Fibroblast of skin of left biceps (primary cell): ENCODE measurements at regions not wholly inside any gene's neighbourhood (a gene's known extent, or its start where the extent isn't known, plus 50 kb on each side); places are given as distances from the start of the nearest gene placed in this dataset.
A peak's percentile ranks its signal among the peaks of the same experiment; 100 is the strongest.
"Not testable (repeated sequence)": the region's sequence is repeated elsewhere in the genome, so short reads cannot be mapped to it uniquely, and the experiment has no call there.

Experiments used
- DNase-seq, 2 experiments: peaks; one replicate each; pipeline ENCODE4 v3.0.0-alpha.2; 2013; ENCODE audit warnings: low read depth in 2 of 2

DNA sequence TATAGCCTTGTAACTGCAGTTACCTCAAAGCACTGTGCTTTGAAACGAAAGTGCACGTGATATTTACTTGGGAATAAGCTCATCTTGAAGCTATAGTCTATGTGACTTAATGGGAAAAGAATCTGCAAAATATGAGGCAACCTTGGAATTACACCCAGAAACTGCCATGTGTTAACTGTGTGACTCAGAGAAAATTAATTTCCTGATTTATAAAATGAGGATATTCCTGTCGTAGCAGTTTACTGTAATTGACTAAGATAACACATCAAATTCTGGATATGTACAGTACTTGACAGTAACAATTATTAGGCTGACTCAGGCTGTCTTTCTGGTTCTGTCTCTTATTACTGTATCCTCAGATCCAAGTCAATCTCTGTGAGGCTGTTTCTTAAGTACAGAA is 1079.9 kb upstream of the ACO1 start:
- DNase-seq = peak; percentile 80 to 84

DNA sequence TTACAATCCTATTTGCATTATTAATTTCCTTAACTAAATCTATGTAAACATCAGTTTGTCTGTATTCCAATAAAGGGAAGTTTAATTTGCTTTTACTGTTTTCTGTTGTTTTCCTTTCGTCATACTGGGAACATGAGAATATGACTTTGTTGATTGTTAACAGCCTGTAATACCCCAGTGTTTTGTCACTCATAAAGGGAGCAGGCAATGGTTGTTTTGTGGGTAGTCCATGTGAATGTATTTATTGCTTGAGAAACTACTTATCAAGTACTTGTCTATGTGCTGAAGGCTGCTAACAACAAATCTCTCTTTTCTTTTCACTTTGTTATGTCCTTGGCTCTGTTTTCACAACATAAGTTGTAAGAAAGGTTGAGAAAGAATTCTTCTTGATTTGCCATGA is 1070.2 kb upstream of the ACO1 start:
- no peak for DNase-seq

DNA sequence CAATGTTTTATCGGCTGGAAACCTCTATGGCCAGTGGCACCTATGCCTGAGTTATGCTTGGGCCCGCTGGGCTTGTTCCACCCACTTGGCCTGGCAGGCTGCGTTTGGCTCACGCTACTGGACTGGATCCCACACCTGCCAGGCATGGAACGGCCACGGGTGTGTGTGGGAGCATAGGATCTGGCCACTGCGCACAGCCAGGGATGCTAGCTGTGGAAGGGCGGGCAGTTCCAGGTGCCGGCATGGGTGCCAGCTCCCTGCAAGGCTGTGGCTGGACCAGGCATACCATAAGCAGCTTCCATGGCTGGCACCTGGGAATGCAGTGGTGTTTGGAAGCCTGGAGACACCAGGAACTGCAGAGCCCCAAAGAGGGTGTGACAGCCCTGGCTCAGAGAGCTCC is 1063.9 kb upstream of the ACO1 start:
- no peak for DNase-seq

DNA sequence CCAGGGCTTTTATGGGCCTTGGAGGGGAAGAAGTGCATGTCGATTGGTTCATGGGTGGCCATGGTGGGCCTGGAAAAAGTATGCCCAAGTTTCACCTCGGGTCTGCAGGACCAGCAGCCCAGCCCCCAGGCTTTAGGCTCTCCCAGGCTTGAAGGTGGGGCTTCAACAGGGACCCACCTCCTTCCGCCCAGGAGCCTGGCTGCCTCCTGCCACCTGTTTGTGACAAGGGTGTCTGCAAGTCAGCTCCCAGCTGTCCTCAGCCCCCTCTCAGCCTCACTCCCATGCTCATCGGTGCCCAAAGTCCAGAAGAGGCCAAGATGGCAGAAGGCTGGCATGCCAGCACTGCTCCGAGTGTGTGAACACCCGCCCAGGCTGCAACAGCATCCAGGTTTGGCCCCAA is 1063.2 kb upstream of the ACO1 start:
- DNase-seq = no peak

DNA sequence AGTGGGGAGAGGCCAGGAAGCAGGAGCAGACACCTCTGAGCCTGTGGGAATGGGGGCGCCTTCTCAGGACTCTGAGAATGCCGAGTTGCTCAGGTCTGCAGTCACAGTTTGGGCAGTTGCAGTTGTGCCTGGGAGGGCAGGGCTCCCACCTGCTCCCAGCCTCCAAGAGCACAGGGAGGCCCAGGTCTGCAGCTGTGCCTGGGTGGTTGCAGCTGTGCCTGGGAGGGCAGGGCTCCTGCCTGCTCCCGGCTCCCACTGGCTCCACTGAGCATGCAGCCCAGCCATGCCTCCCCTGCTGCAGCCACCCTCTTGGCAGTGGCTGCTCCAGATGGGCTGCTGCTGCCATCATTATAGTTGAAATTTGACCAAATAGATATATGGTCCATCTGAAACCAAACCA is 1062.8 kb upstream of the ACO1 start:
- no peak for DNase-seq

DNA sequence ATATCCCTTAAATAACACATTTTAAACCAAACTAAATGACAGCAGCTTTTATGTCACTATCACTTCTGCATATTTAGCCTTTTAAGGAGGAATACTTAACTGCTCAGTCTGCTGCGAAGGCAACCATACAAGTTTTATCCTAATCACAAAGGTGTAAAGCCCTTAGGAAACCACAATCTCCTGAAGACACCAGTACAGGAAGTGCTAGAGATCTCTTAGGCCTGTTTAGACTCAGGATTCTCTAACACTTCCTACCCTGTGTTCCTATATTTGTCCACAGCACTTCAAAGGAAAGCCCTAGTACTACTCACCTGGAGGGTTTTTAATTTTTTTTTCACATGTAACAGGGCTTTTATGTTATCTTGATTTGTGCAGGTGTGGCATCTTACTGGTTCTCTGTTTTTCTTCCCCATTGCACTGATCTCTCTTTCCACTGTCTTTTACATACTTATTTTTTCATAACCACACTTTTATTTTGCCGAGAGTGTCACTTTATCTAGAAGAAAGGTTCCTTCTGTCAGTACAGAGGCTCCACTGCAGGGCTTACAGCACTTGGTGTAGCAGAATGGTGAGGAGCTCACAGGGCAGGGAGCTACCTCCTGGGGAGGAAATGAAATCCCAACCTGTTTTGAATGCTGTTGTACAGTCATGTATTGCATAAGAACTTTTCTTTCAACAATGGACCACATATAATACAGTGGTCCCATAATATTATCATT is 1060.6 kb upstream of the ACO1 start:
- DNase-seq = no peak

DNA sequence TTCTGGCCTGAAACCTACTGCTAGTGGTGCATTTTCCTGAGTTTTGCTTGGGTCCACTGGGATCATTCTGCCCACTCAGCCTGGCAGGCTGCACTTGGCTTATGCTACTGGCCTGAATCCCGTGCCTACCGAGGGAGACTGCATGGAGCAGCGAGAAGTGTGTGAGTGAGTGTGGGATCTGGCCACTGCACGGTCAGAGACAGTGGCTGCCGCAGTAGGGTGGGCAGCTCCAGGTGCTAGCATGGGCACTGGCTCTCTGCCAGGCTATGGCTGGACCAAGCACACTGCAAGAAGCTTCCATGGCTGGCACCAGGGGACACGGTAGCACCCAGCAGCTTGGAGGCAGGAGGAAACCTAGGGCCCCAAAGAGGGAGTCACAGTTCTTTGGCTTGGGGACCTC is 1058.7 kb upstream of the ACO1 start:
- no peak for DNase-seq

DNA sequence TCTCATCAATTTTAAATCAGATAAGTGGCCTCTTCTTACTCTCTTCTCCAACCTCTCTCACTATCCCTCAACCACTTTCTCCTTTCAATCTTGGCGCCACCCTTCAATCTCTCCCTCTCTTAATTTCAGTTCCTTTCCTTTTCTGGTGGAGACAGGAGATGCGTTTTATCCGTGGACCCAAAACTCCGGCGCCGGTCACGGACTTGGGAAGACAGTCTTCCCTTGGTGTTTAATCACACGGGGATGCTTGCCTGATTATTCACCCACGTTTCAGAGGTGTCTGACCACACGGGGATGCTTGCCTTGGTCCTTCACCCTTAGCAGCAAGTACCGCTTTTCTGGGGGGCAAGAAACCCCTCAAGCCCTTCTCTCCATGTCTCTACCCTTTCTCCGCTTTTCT is 1057.6 kb upstream of the ACO1 start:
- DNase-seq = not testable (repeated sequence)

DNA sequence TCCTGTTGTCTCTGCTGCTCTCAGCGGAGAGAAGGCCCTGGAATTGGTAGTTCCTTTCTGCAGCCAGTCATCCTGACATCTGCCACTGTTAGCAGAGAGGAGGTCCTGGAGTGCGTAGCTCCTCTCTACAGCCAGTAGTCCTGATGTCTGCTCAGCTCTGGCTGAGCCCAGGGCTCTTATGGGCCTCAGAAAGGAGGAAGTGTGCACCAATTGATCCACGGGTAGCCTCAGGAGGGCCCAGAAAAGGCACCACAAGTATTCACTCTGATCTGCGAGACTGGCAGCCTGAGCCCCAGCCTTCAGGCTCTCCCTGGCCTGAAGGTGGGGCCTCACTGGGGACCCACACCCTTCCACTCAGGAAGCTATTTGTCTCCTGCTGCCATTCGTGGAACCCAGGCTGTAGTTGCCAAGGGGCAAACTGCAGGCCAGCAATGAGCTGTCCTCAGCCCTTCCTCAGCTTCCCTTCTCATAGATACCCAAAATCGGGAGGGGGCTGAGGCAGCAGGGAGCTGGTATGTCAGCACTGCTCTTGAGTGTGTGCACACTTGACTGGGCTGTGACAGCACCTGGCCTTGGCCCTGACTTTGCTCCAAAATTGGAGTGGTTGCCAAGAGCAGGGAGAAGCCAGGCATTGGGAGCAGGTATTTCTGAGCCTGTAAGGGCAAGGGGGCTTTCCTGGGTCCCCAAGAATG is 1049.5 kb upstream of the ACO1 start:
- DNase-seq = no peak

DNA sequence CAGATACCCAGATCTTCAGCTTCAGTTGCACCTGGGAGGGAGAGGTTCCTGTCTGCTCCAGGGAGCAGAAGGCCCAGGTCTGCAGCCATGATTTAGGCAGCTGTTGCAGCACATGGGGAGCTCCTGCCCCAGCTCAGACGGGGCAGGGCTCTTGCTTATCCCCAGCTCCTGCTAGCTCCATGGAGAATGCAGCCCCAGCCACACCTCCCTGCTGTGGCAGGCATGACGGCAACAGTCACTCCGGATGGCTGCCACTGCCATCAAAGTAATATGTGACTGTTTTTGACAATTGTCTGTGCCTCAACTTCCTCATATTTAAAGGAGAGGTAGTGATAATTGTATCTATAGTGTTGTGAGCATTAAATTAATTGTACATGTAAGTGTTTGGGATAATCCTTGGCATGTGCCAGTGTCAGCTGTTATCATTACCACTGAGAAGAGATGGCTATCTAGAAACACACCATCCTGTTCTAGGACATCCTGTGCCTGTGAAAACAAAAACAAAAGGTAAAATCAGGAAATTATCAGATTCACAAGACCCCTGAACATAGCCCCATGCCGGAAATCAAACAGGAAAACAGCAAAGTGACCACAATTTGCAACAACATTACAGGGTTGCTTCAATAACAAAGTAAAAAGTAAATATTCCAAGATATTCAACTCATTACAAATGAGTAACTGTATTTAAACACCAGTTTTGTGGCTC is 1048.8 kb upstream of the ACO1 start:
- no peak for DNase-seq

DNA sequence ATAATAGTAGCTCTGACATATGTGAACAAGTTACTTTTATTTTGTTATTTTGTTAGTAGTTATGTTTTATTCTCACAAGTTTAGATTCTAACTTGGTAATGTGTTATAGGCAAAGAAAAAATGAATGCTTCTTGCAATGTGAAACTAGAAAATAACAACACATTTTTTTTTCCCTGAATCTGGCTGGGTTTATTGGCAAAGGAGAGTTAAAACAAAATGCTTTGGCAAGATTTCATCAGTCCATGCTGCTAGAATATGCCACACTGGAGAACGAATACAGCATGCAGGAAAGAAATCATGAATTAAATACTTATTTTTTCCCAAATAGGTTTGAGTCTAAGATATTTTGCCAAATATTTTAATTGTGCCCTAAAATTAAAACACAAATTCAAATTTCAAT is 1048.1 kb upstream of the ACO1 start:
- DNase-seq = no peak

DNA sequence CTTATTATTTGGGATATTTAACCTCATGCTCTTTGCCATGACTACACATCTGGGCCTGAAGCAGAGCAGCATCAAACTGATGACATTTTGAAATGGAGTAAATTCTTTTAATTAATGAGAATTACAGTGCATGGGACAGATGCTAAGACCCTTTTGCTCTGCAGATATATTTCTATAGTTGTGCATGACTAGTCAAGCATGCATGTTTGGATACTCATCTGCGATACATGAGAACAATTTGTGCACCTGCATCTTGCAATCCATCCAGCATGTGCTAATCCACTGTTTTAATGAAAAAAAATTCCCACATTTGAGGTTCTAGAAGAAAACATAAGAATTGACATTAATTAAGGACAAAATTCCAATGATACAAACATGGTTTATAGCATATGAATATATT is 1047.6 kb upstream of the ACO1 start:
- no peak for DNase-seq

DNA sequence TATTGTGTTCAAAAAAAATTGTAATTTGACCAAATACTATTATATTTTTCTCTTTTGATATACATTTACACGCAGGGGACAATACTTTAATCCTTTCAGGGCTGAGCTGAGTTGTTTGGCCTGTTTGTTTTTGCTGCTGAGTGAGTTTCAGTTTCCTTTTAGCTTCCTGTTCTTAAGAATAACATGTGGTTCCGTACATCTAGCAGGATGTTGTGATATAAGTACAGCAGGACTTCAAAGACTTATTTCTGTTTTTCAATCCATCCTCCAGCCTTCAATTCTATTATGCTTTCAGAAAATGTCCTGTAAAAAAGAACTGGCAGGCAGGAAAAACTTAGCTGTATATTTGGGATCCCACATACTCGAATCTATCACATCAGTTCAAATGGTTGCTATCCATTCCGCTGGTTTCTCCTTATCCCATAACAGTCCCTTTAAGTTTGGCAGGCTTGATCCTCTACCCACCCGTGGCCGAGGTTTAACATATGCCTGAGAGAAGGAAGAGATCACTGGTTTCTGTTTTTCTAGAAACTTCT is 1037.3 kb upstream of the ACO1 start:
- DNase-seq = peak; percentile 1

DNA sequence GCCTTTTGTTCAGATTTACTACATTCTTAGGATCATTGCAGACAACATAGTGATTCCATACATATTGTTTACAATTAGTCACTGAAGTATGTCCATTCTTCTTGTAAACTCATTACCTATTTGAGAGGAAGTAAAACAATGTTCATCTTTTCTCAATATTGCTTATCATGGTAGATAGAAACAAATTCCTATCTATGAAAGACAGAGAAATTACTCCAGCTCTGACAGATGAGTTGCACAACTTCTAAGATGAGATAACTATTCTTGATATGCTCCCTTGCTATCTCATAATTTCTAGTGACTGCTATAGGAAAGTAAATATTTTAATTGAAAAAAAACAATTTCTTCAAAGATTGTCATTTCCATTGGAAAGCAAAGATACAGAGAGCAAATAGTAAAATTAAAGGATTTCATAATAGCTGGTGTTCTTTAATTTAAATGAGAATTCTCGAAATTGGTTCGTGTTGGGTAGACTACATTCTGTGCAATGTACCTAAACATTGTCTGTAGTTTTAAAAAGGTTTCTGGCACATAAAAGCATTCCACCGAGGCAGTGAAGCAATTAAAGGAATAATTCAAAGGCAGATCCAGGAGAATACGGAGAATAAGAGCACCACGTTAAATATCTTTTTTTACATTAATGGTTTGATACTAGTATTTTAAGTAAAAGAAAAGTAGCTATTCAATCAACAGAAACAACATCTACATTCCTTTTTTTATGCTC is 1029.1 kb upstream of the ACO1 start:
- DNase-seq = no peak

DNA sequence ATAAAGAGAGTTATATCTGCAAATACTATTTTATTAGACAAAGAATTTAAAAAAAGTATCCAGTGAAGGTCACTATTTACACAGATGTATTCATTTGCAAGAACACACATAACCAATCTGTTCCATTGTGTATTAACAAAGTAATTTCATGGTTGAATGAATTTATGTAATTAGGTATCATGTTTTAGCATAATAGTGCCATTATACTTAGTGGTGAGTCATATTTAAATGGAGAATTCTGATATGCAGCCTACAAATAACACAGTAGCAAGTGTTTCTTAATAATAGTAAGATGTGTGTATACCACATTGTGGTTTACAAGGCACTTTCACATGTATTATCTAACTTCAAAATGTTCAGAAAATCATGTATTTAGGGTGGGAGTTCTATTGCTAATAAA is 1028.5 kb upstream of the ACO1 start:
- DNase-seq = no peak

DNA sequence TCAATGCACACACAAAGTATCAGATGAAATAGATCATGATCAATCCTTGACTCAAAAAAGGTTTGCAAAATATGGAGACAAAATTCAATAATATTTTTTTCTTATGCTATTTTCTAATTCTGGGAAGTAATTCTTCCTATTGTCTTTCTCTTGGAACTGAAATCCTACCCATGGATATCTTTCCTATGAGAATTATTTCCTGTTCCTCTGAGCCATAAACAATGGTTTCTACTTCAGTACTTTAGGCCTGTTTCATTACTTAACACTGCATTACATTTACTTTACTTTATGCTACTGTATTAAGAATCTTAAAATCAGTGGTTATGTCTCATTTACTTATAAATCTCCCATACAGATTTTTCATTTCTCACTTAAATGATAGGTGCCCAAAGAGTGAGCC is 1025.4 kb upstream of the ACO1 start:
- DNase-seq = no peak

DNA sequence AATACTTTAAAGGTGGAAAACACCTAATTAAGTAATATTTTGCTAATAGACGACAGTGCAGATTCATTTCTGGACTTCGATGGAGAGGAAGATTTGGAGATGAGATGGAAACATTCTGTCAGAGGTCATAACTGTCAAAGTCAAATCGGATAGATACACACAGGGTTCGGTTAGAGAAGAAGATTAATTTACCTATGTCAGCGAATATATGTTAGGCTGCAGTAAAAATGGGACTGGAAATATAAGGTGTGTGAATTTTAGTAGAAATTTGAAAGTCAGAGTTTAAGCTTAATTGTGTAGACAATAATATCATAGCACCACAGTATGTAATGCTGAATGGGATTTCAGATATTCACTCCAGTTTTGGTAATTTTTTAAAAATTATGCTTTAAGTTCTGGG is 1020.3 kb upstream of the ACO1 start:
- no peak for DNase-seq

DNA sequence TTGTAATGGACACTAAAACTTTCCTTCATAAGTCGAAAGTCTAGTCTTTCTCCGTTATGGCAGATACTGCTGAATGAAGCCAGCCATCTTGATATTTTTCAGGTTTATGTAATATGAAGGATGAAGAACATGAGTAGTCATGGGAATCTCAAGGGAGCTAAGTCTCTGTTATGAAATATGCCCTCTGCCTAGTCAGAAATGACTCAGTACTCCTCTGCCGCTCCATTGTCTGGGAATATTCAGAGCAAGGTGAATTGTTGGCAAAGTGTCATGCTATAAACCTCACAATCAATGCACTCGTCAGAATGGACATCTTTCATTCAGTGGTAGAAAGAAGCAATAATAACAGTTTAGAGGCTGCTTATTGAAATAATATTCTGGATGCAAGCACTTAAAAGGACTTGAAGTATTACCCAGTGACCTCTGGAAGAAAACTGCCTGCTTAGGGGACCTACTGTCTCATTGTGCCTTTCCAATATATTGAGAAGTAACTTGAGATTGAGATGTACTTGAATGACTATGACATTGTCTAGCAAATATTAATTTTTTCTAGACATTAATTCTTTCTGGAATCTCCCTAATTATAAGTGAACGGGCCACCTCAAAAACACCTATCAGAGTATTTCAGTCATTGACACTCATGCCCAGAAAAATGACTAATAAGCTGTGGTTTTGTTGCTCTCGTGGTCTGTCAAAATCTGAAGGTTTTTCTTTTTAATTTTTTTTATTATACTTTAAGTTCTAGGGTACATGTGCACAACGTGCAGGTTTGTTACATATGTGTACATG is 1011.5 kb upstream of the ACO1 start:
- DNase-seq = no peak

DNA sequence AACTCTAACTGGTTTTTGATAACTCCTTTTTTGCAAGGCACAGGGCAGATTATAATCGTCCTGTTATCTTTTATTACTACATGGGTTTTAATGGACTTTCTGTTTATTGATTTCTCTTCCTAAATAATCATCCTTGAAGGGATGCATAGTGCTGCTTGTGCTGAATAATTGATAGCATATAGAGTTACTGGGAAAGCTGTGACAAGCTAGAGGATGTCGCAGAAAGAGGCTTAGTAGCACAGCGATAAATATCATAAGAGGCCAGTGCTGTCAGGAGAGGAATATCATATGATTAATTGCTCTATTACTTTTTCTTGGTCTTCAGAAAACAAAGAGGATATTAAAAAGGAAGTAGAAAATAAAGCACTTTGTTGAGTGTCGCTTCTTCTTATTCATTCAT is 1007.1 kb upstream of the ACO1 start:
- no peak for DNase-seq

DNA sequence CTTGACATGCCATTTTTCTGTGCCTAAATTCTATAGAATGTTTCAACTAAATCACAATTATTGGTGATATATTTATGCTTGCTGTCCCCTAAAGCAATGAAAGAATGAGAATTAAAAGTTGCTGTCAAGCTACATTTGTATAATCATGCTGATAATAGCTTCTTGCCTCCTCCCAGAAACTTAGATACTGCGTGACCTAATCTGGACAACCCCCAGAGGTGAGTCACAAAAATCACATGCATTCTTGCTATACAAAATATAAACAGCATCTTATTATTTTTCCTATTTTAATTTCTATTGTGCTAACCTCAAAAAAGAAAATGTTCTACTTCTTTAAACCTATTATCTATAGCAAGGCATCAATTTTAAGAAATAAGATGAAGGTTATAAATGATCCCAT is 995.8 kb upstream of the ACO1 start:
- no peak for DNase-seq

DNA sequence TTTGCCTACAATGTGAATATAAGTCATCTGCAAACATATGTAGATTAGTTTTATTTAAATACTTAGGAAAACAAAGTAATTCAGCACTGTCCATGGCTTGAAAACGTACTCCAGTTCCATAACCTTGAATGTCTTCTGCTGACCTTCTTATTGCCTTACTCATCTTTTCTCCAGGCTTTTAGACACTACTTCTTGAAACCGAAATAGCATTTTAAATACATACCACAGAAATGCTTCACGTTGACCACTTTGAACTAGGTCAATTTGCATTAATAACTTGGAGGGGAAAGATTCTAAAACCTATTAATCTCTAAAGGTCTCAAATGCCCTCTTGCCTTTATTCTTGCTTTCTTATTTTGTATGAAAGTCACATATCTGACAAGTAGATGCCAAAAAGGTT is 995.4 kb upstream of the ACO1 start:
- DNase-seq = no peak
